WTC11 (cell line): ENCODE measurements at regions not wholly inside any gene's neighbourhood (a gene's known extent, or its start where the extent isn't known, plus 50 kb on each side); places are given as distances from the start of the nearest gene placed in this dataset.

ENCODE experiments used
- ATF2 ChIP-seq: sonication (generic); formaldehyde crosslinking; IDR thresholded peaks from 2 replicates; pipeline ENCODE4 v1.8.1; 2022; ENCODE audit warnings: low read depth, missing genetic modification reagents, borderline replicate concordance
- CREB1 ChIP-seq: sonication (generic); formaldehyde crosslinking; IDR thresholded peaks from 2 replicates; pipeline ENCODE4 v1.8.0; 2023; ENCODE audit warnings: mild to moderate bottlenecking, missing genetic modification reagents
- CREM ChIP-seq: sonication (generic); formaldehyde crosslinking; IDR thresholded peaks from 2 replicates; pipeline ENCODE4 v1.8.1; 2022; ENCODE audit warnings: mild to moderate bottlenecking, missing genetic modification reagents, moderate library complexity
- CTCF ChIP-seq: fragments of 200-600 bp; IDR thresholded peaks from 2 replicates; pipeline ENCODE4 v1.8.0; 2022; ENCODE audit warnings: antibody characterized with exemption
- E2F1 ChIP-seq: sonication (generic); formaldehyde crosslinking; IDR thresholded peaks from 2 replicates; pipeline ENCODE4 v1.8.0; 2022; ENCODE audit warnings: mild to moderate bottlenecking, missing genetic modification reagents
- JUN ChIP-seq: sonication (generic); formaldehyde crosslinking; IDR thresholded peaks from 2 replicates; pipeline ENCODE4 v1.8.0; 2023; ENCODE audit warnings: mild to moderate bottlenecking, missing genetic modification reagents
- TEAD4 ChIP-seq: sonication (generic); formaldehyde crosslinking; IDR thresholded peaks from 2 replicates; pipeline ENCODE4 v1.8.0; 2022; ENCODE audit warnings: mild to moderate bottlenecking, missing genetic modification reagents
- TF ChIP-seq, protein P1 (sequence below): sonication (generic); formaldehyde crosslinking; IDR thresholded peaks from 2 replicates; pipeline ENCODE4 v1.8.1; 2022; ENCODE audit warnings: missing genetic modification reagents, borderline replicate concordance
- TF ChIP-seq, protein P2 (sequence below): sonication (generic); formaldehyde crosslinking; IDR thresholded peaks from 2 replicates; pipeline ENCODE4 v1.8.1; 2023; ENCODE audit warnings: mild to moderate bottlenecking, missing genetic modification reagents, moderate library complexity

GRCh38 chr1:184223216-184223615 is 163.6 kb upstream of the C1orf21 start:
- no peak for TF ChIP-seq CTCF
- no peak for TF ChIP-seq TEAD4 (CRISPR knock-in tag)
- no peak for TF ChIP-seq CREM (CRISPR knock-in tag)
- TF ChIP-seq CREB1 (CRISPR knock-in tag): no peak
- TF ChIP-seq, protein P1, sequence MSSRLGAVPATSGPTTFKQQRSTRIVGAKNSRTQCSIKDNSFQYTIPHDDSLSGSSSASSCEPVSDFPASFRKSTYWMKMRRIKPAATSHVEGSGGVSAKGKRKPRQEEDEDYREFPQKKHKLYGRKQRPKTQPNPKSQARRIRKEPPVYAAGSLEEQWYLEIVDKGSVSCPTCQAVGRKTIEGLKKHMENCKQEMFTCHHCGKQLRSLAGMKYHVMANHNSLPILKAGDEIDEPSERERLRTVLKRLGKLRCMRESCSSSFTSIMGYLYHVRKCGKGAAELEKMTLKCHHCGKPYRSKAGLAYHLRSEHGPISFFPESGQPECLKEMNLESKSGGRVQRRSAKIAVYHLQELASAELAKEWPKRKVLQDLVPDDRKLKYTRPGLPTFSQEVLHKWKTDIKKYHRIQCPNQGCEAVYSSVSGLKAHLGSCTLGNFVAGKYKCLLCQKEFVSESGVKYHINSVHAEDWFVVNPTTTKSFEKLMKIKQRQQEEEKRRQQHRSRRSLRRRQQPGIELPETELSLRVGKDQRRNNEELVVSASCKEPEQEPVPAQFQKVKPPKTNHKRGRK (CRISPR knock-in tag): no peak
- no peak for TF ChIP-seq E2F1 (CRISPR knock-in tag)
- no peak for TF ChIP-seq ATF2 (CRISPR knock-in tag)
- no peak for TF ChIP-seq JUN
- TF ChIP-seq, protein P2, sequence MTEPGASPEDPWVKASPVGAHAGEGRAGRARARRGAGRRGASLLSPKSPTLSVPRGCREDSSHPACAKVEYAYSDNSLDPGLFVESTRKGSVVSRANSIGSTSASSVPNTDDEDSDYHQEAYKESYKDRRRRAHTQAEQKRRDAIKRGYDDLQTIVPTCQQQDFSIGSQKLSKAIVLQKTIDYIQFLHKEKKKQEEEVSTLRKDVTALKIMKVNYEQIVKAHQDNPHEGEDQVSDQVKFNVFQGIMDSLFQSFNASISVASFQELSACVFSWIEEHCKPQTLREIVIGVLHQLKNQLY (CRISPR knock-in tag): no peak
